Dedifferentiated amniotic fluid mesenchymal stem cell (primary cell): ENCODE measurements at regions not wholly inside any gene's neighbourhood (a gene's known extent, or its start where the extent isn't known, plus 50 kb on each side); places are given as distances from the start of the nearest gene placed in this dataset.

Source experiments
- DNase-seq: peaks from one replicate; pipeline ENCODE4 v3.0.0-alpha.2; 2016; ENCODE audit errors: extremely low spot score

GRCh38 chr3:190722181-190722905 is 140.2 kb downstream of the GMNC start:
- peak; percentile 49 for DNase-seq

GRCh38 chr3:190721330-190721729 is 141.2 kb downstream of the GMNC start:
- DNase-seq, result no peak

GRCh38 chr3:190718671-190719070 is 143.8 kb downstream of the GMNC start:
- DNase-seq, result peak; percentile 93

GRCh38 chr3:190718097-190718496 is 144.4 kb downstream of the GMNC start:
- no peak for DNase-seq

GRCh38 chr3:190716961-190717360 is 145.5 kb downstream of the GMNC start:
- DNase-seq, result no peak

GRCh38 chr3:190716211-190716610 is 146.3 kb downstream of the GMNC start:
- DNase-seq, result no peak

GRCh38 chr3:190710723-190711122 is 151.8 kb downstream of the GMNC start:
- no peak for DNase-seq

GRCh38 chr3:190709351-190709773 is 153.1 kb downstream of the GMNC start:
- DNase-seq, result peak; percentile 22
